OCI-LY7 (cell line): ENCODE measurements at regions not wholly inside any gene's neighbourhood (a gene's known extent, or its start where the extent isn't known, plus 50 kb on each side); places are given as distances from the start of the nearest gene placed in this dataset.

Experiments
- BruUV-seq: library from RNA; stranded (reverse); fragments of 400-500 nt; replicated peaks from 2 replicates; lab custom pipeline; 2021; lab: Mats Ljungman, UMichigan
- CTCF ChIA-PET: fragments of 300-600 bp; sonication (Branson Sonifier 250); formaldehyde crosslinking; loops from one replicate; lab custom pipeline; 2022; ENCODE audit warnings: antibody characterized with exemption; ENCODE audit not compliant: unreplicated experiment; lab: Charles Lee
- POLR2A ChIA-PET: fragments of 300-600 bp; sonication (Branson Sonifier 250); formaldehyde crosslinking; loops from one replicate; lab custom pipeline; 2022; ENCODE audit warnings: antibody characterized with exemption; lab: Charles Lee
- DNase-seq: peaks from one replicate; pipeline ENCODE4 v3.0.0-alpha.2; 2015; ENCODE audit warnings: low spot score
- H2AFZ ChIP-seq: fragments of 200-600 bp; sonication (generic), shearing (Covaris generic); 2 replicates; pipeline ENCODE4 v1.6.1; 2014; ENCODE audit warnings: mild to moderate bottlenecking, antibody characterized with exemption, low read length, moderate library complexity
- H3K27ac ChIP-seq: fragments of 200-600 bp; sonication (generic); 2 replicates; pipeline ENCODE4 v1.5.1; 2014; ENCODE audit warnings: mixed run types, low read depth, mild to moderate bottlenecking, moderate library complexity, low read length, inconsistent platforms; ENCODE audit not compliant: poor library complexity, severe bottlenecking
- H3K36me3 ChIP-seq: fragments of 200-600 bp; sonication (generic); 2 replicates; pipeline ENCODE4 v1.6.1; 2014; ENCODE audit warnings: mild to moderate bottlenecking, antibody characterized with exemption, low read length, moderate library complexity, mixed read lengths; ENCODE audit not compliant: insufficient read depth
- H3K4me1 ChIP-seq: fragments of 200-600 bp; sonication (generic); 2 replicates; pipeline ENCODE4 v1.5.1; 2014; ENCODE audit warnings: mild to moderate bottlenecking, low read length; ENCODE audit not compliant: insufficient read depth, poor library complexity, severe bottlenecking
- H3K4me2 ChIP-seq: fragments of 200-600 bp; sonication (generic); 2 replicates; pipeline ENCODE4 v1.6.1; 2014; ENCODE audit warnings: mild to moderate bottlenecking, low read length
- H3K4me3 ChIP-seq: fragments of 200-600 bp; sonication (generic); 2 replicates; pipeline ENCODE4 v1.5.1; 2014; ENCODE audit warnings: mild to moderate bottlenecking, low read depth, low read length; ENCODE audit not compliant: poor library complexity, severe bottlenecking
- H3K79me2 ChIP-seq: fragments of 200-600 bp; sonication (generic); 2 replicates; pipeline ENCODE4 v1.6.1; 2016; ENCODE audit warnings: low read depth, mild to moderate bottlenecking, low read length, moderate library complexity, mixed read lengths; ENCODE audit not compliant: insufficient read depth
- H3K9me2 ChIP-seq: fragments of 200-600 bp; sonication (generic); 2 replicates; pipeline ENCODE4 v1.6.1; 2016; ENCODE audit warnings: mild to moderate bottlenecking, low read length, mixed read lengths; ENCODE audit not compliant: insufficient read depth
- H3K9me3 ChIP-seq: fragments of 200-600 bp; sonication (generic); 2 replicates; pipeline ENCODE4 v1.6.1; 2014; ENCODE audit warnings: mild to moderate bottlenecking, mixed run types, low read length, mixed read lengths
- H4K20me1 ChIP-seq: fragments of 200-600 bp; sonication (generic); 2 replicates; pipeline ENCODE4 v1.6.1; 2014; ENCODE audit warnings: mild to moderate bottlenecking, antibody characterized with exemption, low read length, moderate library complexity, mixed read lengths; ENCODE audit not compliant: insufficient read depth
- CTCF ChIP-seq: fragments of 200-600 bp; sonication (generic); conservative IDR thresholded peaks from 2 replicates; pipeline ENCODE4 v1.5.1; 2014; ENCODE audit warnings: mild to moderate bottlenecking, antibody characterized with exemption, low read length, moderate library complexity, mixed read lengths
- EZH2phosphoT487 ChIP-seq: fragments of 200-600 bp; sonication (generic); IDR thresholded peaks from 2 replicates; pipeline ENCODE4 v1.6.1; 2018; ENCODE audit warnings: low read depth, borderline replicate concordance, mild to moderate bottlenecking, mixed run types, antibody characterized with exemption, low read length, moderate library complexity, mixed read lengths
- intact Hi-C: fragments of 100-400 bp; cut with micrococcal nuclease; formaldehyde crosslinking; loops from one replicate; pipeline ENCODE4 v1.10.0; 2022; ENCODE audit not compliant: unreplicated experiment

GRCh38 chr17:70776441-70776840 is 607.1 kb downstream of the KCNJ2 start:
- Histone ChIP-seq H3K27ac (no peak overlapping the region), H3K9me3 (no peaks in the 10 kb centered on the region), H3K4me1 (no peaks in the 10 kb centered on the region), H3K4me2 (no peak overlapping the region), H3K4me3 (no peak overlapping the region), H2AFZ (no peak overlapping the region), H3K36me3 (no peaks in the 10 kb centered on the region), H4K20me1 (no peaks in the 10 kb centered on the region), H3K79me2 (no peaks in the 10 kb centered on the region), H3K9me2 (no peaks in the 10 kb centered on the region)
- DNase-seq, result no peak
- ChIA-PET CTCF (no interaction called here), POLR2A (interaction anchor here (0.9 kb wide), 1 partner anchor 19 kb away, joined by 3 read pairs; no protein-coding TSS in a partner anchor)
- intact Hi-C loops, result no loop called here
- TF ChIP-seq EZH2phosphoT487 (no peak), CTCF (no peak)
- BruUV-seq, result no TSS peak

- Histone ChIP-seq H2AFZ (no peak overlapping the region), H3K79me2 (no peaks in the 10 kb centered on the region), H3K9me3 (no peaks in the 10 kb centered on the region), H4K20me1 (no peaks in the 10 kb centered on the region), H3K4me3 (no peak overlapping the region), H3K4me2 (no peak overlapping the region), H3K4me1 (no peaks in the 10 kb centered on the region), H3K36me3 (no peaks in the 10 kb centered on the region), H3K27ac (no peak overlapping the region), H3K9me2 (no peaks in the 10 kb centered on the region)
- intact Hi-C loops, result no loop called here
- no peak for TF ChIP-seq CTCF
- ChIA-PET CTCF (no interaction called here), POLR2A (interaction anchor here (1.0 to 1.2 kb wide), 2 partner anchors 10 to 13 kb away, joined by 3 read pairs; no protein-coding TSS in a partner anchor)
- BruUV-seq, result no TSS peak
- no peak for DNase-seq
Observed at GRCh38 chr17:70780031-70780430, 610.7 kb downstream of the KCNJ2 start.

GRCh38 chr17:70786081-70786480 is 616.7 kb downstream of the KCNJ2 start:
- H3K9me2 ChIP-seq, result 0 out of 2 replicates have a peak, but pooled peaks cover 4% of the 10 kb centered on the region
- H4K20me1 ChIP-seq, result no peaks in the 10 kb centered on the region
- BruUV-seq, result no TSS peak
- intact Hi-C loops, result no loop called here
- H3K9me3 ChIP-seq, result no peaks in the 10 kb centered on the region
- H3K4me3 ChIP-seq, result no peak overlapping the region
- H3K4me1 ChIP-seq, result no peaks in the 10 kb centered on the region
- CTCF ChIA-PET, result no interaction called here
- DNase-seq, result no peak
- H2AFZ ChIP-seq, result no peak overlapping the region
- no peak overlapping the region for H3K27ac ChIP-seq
- H3K36me3 ChIP-seq, result no peaks in the 10 kb centered on the region
- no peak overlapping the region for H3K4me2 ChIP-seq
- H3K79me2 ChIP-seq, result no peaks in the 10 kb centered on the region
- TF ChIP-seq EZH2phosphoT487 (no peak), CTCF (no peak)
- POLR2A ChIA-PET, result interaction anchor here (0.7 to 0.8 kb wide), 3 partner anchors 12 to 1615 kb away, joined by 3 read pairs; no protein-coding TSS in a partner anchor
